IPS DF 6.9 (cell line): ENCODE measurements at regions not wholly inside any gene's neighbourhood (a gene's known extent, or its start where the extent isn't known, plus 50 kb on each side); places are given as distances from the start of the nearest gene placed in this dataset.
"Not testable (repeated sequence)": the region's sequence is repeated elsewhere in the genome, so short reads cannot be mapped to it uniquely, and the experiment has no call there.

Source experiments
- DNase-seq: peaks from one replicate; pipeline ENCODE4 v3.0.0-alpha.2; 2013; ENCODE audit warnings: low read depth, low spot score
- H3K27ac ChIP-seq: one replicate; pipeline ENCODE4 v1.5.1; 2013; ENCODE audit warnings: low read length, control low read depth
- H3K27me3 ChIP-seq: 2 replicates; pipeline ENCODE4 v1.6.1; 2013; ENCODE audit warnings: mild to moderate bottlenecking, low read length; ENCODE audit not compliant: control insufficient read depth, insufficient read depth
- H3K36me3 ChIP-seq: 2 replicates; pipeline ENCODE4 v1.6.1; 2013; ENCODE audit warnings: low read length; ENCODE audit not compliant: control insufficient read depth, insufficient read depth
- H3K4me1 ChIP-seq: 2 replicates; pipeline ENCODE4 v1.6.1; 2013; ENCODE audit warnings: low read length; ENCODE audit not compliant: control insufficient read depth, insufficient read depth
- H3K4me3 ChIP-seq: 2 replicates; pipeline ENCODE4 v1.5.1; 2013; ENCODE audit warnings: mild to moderate bottlenecking, low read length
- H3K9me3 ChIP-seq: 2 replicates; pipeline ENCODE4 v1.6.1; 2013; ENCODE audit warnings: low read length, inconsistent platforms; ENCODE audit not compliant: control insufficient read depth, insufficient read depth
- WGBS: extraction: QIAGEN DNeasy Blood & Tissue Kit; methylation state at CpG from one replicate; pipeline ENCODE4 v1.1.7; 2013; ENCODE audit warnings: mixed read lengths, missing lambda C conversion rate; ENCODE audit not compliant: insufficient read length, insufficient coverage; 5-methylcytosine and 5-hydroxymethylcytosine counted together

GRCh38 chr4:188403272-188403671 is 264.0 kb downstream of the TRIML1 start:
- H3K4me3 ChIP-seq = no peak overlapping the region
- no peak for DNase-seq
- no CpG with 5 or more reads among the region's 6 CpGs for WGBS
- peaks cover 2% of the 10 kb centered on the region; the same call in 1 of the 2 replicates for H3K4me1 ChIP-seq
- no peaks in the 10 kb centered on the region for H3K36me3 ChIP-seq
- no peaks in the 10 kb centered on the region for H3K27me3 ChIP-seq
- H3K9me3 ChIP-seq = no peaks in the 10 kb centered on the region
- no peak overlapping the region for H3K27ac ChIP-seq

- H3K9me3 ChIP-seq, H3K4me1 ChIP-seq, DNase-seq, H3K4me3 ChIP-seq, H3K36me3 ChIP-seq, H3K27me3 ChIP-seq, H3K27ac ChIP-seq: not testable (repeated sequence)
- WGBS = no CpG with 5 or more reads among the region's 14 CpGs
Observed at GRCh38 chr4:188405071-188405835, 266.0 kb downstream of the TRIML1 start.

DNA sequence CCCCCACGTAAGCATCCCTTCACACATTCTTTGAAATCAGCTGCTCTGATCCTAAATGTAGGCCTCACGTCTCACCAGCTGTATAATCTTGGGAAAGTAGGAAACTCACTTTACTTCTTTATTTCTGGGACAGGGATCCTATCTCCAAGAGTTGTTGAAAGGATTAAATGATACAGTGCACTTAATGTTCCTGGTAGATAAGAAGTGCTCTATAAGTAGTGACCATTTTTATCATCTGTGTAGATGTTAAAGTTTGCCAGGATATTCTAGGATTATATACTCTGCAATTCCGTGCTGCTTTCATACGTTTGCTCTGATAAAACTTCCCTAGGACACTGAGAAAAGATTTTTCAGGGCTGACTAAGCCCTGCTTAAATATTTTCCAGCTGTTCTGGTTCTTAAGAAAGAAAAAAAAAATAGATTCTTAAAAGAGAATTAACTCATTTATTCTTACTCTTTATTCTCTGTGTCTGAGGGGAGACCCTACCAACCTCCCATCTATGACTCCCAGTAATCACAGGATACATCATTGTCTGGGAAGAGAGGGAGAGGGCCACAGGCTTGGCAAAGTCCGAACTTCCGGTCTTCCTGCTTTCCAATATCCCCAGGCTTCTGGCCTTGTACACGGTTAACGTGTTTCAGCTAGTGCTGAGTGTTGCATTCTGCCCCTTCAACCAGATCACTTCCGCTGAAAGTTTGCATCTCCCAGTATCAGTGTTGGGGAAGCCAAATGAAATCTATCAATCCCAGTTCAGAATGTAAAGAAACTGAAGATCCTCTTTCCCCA is 269.2 kb downstream of the TRIML1 start:
- Histone ChIP-seq H3K36me3 (no peaks in the 10 kb centered on the region), H3K27me3 (no peaks in the 10 kb centered on the region), H3K4me3 (no peak overlapping the region), H3K27ac (no peak overlapping the region), H3K9me3 (no peaks in the 10 kb centered on the region), H3K4me1 (no peaks in the 10 kb centered on the region)
- no CpG with 5 or more reads among the region's 9 CpGs for WGBS
- no peak for DNase-seq

DNA sequence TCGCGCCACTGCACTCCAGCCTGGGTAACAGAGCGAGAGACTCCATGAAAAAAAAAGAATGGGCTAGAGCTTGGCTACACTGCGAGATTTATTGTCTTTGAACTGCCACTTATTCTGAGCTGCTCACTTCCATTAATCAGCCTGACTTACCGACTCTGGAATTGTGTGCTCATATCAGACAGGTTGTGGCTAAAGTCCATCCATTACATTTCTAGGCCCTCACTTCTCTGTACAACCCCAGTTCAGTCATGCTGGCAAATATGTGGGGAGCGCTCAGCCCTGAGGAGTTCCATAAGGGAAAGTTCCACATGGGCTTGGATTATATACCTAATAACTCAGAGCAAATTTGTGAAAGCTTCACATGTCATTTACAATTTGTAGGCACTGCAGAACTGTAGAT is 270.6 kb downstream of the TRIML1 start:
- Histone ChIP-seq H3K9me3 (no peaks in the 10 kb centered on the region), H3K36me3 (no peaks in the 10 kb centered on the region), H3K4me3 (no peak overlapping the region), H3K27ac (no peak overlapping the region), H3K27me3 (no peaks in the 10 kb centered on the region), H3K4me1 (no peaks in the 10 kb centered on the region)
- no CpG with 5 or more reads among the region's 6 CpGs for WGBS
- DNase-seq = no peak

DNA sequence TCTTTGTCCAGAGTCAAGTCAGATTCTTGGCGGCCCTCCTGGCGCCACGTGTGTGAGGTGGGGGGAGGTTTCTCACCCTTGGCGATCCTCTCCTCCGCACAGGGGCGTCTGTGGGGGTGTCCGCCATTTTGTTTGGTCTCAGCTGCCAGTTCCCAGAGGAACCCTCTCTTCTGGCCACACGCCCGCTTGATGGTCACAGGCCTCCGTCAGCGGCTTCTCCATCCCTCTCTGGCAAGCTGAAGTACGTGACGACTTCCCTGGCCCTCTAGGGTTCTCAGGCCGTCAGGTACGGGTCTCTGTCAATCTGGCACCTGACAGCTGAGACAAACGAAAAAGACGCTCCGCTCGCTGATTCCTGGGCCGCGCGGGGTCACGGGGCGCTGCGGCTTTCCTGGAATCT is 272.6 kb downstream of the TRIML1 start:
- no peak for DNase-seq
- no peak overlapping the region for H3K4me3 ChIP-seq
- H3K27me3 ChIP-seq = no peaks in the 10 kb centered on the region
- H3K9me3 ChIP-seq = no peaks in the 10 kb centered on the region
- H3K27ac ChIP-seq = no peak overlapping the region
- H3K4me1 ChIP-seq = no peaks in the 10 kb centered on the region
- H3K36me3 ChIP-seq = no peaks in the 10 kb centered on the region
- no CpG with 5 or more reads among the region's 25 CpGs for WGBS

DNA sequence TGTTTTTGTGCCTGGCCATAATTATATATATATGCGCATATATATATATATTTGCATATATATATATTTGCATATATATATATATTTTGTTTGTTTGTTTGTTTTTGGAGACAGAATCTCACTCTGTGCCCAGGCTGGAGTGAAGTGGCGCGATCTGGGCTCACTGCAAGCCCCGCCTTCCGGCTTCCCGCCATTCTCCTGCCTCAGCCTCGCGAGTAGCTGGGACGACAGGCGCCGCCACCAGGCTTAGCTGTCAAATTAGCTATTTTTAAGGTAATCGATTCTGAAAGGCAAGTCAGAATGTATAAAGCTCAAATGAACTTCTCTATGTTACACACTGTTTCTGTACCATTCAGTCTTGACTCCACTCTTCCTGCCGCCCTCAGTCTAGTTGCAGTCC is 273.3 kb downstream of the TRIML1 start:
- Histone ChIP-seq H3K4me3 (no peak overlapping the region), H3K9me3 (no peaks in the 10 kb centered on the region), H3K27ac (no peak overlapping the region), H3K36me3 (no peaks in the 10 kb centered on the region), H3K27me3 (no peaks in the 10 kb centered on the region), H3K4me1 (no peaks in the 10 kb centered on the region)
- no peak for DNase-seq
- WGBS = no CpG with 5 or more reads among the region's 13 CpGs

DNA sequence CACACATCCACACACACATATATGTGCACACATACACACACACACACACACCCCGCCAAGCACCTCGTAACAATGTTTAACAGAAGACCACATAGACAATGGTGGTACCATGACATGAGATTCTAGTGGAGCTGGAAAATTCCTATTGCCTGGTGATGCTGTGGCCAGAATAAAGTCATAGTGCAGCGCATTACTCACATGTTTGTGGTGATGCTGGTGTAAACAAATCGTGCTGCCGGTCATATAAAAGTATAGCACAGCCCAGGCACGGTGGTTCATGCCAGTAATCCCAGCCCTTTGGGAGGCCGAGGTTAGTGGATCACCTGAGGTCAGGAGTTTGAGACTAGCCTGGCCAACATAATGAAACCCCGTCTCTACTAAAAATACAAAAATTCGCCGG is 275.2 kb downstream of the TRIML1 start:
- WGBS = no CpG with 5 or more reads among the region's 10 CpGs
- Histone ChIP-seq H3K4me1 (no peaks in the 10 kb centered on the region), H3K27me3 (no peaks in the 10 kb centered on the region), H3K27ac (no peak overlapping the region), H3K9me3 (no peaks in the 10 kb centered on the region), H3K36me3 (no peaks in the 10 kb centered on the region), H3K4me3 (no peak overlapping the region)
- DNase-seq = no peak

DNA sequence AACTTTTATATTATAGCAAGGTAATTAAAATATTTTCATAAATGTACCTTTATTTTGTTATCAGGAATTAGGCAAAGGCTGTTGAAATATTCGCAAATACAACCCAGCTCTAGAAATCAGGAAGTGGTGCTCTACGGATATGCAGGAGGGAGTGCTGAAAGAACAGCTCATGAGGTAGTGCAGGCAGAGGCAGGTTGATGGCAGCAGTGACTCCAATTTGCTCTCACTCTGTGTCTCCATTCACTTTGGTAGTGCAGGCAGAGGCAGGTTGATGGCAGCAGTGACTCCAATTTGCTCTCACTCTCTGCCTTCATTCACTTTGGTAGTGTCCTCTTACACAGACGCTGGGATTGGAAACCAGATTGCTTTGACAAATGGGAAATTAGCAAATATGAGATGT is 277.9 kb downstream of the TRIML1 start:
- Histone ChIP-seq H3K4me1 (no peaks in the 10 kb centered on the region), H3K27ac (no peak overlapping the region), H3K4me3 (no peak overlapping the region), H3K9me3 (no peaks in the 10 kb centered on the region), H3K27me3 (no peaks in the 10 kb centered on the region), H3K36me3 (no peaks in the 10 kb centered on the region)
- no CpG with 5 or more reads among the region's 3 CpGs for WGBS
- DNase-seq = no peak

DNA sequence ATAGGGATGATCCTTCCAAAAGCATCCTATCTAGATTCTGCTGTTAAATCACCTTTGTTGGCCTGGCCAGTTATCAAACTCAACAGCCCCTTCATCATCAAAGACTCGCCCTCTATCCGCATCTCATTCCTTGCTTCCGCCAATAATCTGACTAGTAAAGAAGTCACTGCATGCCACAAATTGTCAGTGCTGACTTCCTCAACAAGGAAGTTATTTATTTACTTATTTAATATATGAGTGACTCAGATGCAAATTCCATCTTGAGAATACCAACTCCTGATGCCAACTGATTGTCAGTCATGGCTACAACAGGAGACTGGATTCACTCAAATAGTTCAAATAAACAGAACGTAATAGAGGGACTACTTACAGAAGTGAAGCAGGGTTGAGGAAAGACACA is 283.8 kb downstream of the TRIML1 start:
- no peak overlapping the region for H3K4me3 ChIP-seq
- no peak for DNase-seq
- no peaks in the 10 kb centered on the region for H3K4me1 ChIP-seq
- no peak overlapping the region for H3K27ac ChIP-seq
- H3K27me3 ChIP-seq = no peaks in the 10 kb centered on the region
- WGBS = no CpG with 5 or more reads among the region's 4 CpGs
- no peaks in the 10 kb centered on the region for H3K36me3 ChIP-seq
- H3K9me3 ChIP-seq = no peaks in the 10 kb centered on the region

DNA sequence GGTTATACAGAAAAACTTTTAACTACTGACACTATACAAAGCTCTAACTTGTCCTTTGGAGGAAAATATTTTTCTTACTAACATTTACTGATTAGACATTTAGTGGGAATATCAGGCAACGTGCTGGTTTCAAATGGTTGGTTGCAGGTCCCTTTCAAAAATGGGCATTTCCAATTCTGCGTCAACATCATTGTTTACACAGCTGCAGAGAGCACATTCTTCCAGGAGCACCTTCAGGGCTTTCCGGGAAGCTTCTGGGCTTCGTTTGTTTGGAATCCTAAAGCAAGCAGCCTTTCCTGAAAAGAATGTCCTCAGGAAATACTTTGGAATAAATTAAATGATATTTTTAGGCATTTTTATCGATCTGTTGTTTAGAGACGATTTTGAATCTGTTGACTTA is 289.7 kb downstream of the TRIML1 start:
- DNase-seq = no peak
- Histone ChIP-seq H3K27me3 (no peaks in the 10 kb centered on the region), H3K4me3 (no peak overlapping the region), H3K36me3 (no peaks in the 10 kb centered on the region), H3K4me1 (0 out of 2 replicates have a peak, but pooled peaks cover 1% of the 10 kb centered on the region), H3K9me3 (no peaks in the 10 kb centered on the region), H3K27ac (no peak overlapping the region)
- no CpG with 5 or more reads among the region's 6 CpGs for WGBS
